ENCODE measurements at regions not wholly inside any gene's neighbourhood (a gene's known extent, or its start where the extent isn't known, plus 50 kb on each side); places are given as distances from the start of the nearest gene placed in this dataset.
A peak's percentile ranks its signal among the peaks of the same experiment; 100 is the strongest.

DNA sequence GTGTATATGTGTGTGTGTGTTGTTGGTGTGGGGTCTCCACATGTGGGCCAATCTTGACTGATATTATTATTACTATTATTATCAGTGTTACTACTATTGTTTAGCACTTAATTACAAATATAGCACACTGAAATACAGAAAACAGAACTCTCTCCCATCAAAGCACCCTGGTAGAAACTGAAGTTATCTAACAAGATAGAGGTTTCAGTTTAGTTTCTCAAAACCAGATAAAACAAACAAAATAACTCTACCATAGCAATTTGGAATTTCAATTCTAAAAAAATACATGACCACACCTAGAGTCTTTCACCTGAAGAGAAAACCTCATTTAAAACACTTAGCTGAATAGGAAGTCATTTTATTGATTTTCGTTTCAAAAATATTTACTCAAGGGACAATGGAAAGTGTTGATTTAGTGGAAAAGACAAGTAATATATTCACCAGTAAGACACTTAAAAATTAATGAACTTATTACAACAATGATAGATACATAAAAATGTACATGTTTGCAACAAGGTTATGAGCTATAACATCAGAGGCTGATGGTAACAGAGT, 252.3 kb downstream of the PDHA2 start:
- DNase-seq (ENCODE audit: low read depth) = peak; percentile 6
- TF ChIP-seq, protein P1, sequence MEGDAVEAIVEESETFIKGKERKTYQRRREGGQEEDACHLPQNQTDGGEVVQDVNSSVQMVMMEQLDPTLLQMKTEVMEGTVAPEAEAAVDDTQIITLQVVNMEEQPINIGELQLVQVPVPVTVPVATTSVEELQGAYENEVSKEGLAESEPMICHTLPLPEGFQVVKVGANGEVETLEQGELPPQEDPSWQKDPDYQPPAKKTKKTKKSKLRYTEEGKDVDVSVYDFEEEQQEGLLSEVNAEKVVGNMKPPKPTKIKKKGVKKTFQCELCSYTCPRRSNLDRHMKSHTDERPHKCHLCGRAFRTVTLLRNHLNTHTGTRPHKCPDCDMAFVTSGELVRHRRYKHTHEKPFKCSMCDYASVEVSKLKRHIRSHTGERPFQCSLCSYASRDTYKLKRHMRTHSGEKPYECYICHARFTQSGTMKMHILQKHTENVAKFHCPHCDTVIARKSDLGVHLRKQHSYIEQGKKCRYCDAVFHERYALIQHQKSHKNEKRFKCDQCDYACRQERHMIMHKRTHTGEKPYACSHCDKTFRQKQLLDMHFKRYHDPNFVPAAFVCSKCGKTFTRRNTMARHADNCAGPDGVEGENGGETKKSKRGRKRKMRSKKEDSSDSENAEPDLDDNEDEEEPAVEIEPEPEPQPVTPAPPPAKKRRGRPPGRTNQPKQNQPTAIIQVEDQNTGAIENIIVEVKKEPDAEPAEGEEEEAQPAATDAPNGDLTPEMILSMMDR (IDR thresholded peaks at IDR 0.05; ENCODE audit: insufficient read depth, low read depth, low read length, missing control alignments) = no peak

DNA sequence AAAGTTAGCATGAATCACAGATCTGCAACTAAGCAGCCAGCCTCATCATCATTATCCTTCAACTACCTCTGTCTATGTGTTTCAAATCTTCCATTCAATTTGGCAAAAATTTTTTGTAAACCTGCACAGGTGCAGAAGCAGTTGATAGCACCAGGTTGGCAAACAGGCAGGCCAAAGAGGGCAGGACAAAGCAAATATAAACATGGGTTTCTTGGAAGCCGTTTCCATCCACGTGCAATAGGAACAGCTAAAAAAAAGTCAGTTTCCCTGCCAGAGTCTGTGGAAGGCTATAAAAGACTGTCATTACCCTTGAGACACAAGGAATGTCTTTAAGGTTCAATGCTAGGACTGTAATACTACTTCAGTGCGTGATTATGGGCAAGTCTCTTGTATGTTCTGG, 253.2 kb downstream of the PDHA2 start:
- TF ChIP-seq, protein P1 (IDR thresholded peaks at IDR 0.05; ENCODE audit: insufficient read depth, low read depth, low read length, missing control alignments) = no peak
- no peak for DNase-seq (ENCODE audit: low read depth)

More for the DNA sequence above, 252.3 kb downstream of the PDHA2 start:
- no peak overlapping the region for H3K4me3 ChIP-seq (ENCODE audit: low read depth, low read length)

DNA sequence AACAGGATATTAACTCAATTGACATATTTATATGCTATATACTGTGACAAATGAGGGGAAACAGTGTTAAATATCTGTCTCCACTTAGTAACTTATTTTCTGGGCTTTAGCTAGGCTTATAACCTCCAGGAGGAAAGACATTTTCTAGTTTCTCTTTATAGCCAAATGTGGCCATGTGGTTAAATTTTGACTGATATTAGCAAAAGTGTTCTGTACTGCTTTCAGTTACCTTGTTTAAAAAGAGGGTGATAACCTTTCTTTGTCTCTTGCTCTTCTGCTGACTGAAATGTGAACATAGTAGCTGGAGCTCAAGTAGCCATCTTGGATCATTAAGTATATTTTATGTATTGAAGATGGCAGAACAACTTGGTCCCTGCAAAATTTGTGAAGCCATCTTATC, 253.7 kb downstream of the PDHA2 start:
- no peak for DNase-seq (ENCODE audit: low read depth)
- TF ChIP-seq, protein P1 (IDR thresholded peaks at IDR 0.05; ENCODE audit: insufficient read depth, low read depth, low read length, missing control alignments) = no peak
- no peak overlapping the region for H3K4me3 ChIP-seq (ENCODE audit: low read depth, low read length)

More for the DNA sequence above, 253.2 kb downstream of the PDHA2 start:
- H3K4me3 ChIP-seq (ENCODE audit: low read depth, low read length) = no peak overlapping the region

DNA sequence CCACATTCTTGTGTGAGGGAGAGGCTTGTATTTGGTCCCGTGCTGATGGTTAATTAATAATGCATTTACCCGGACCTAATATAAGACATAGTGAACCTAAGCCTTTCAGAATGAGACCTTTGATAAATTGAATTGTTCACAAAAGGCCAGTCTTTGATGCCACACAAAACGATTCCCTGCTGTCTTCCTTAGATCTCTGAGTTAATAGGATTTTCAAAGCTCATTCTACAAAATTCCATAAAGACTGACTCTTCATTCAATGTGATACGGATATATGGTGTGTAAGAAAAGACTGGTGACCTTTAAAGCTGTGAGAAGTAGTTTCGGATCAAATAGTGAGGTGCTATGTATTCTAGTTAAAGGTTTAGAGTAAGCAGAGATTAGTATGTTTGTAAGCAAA, 254.3 kb downstream of the PDHA2 start:
- no peak overlapping the region for H3K4me3 ChIP-seq (ENCODE audit: low read depth, low read length)
- TF ChIP-seq, protein P1 (IDR thresholded peaks at IDR 0.05; ENCODE audit: insufficient read depth, low read depth, low read length, missing control alignments) = no peak
- DNase-seq (ENCODE audit: low read depth) = no peak

DNA sequence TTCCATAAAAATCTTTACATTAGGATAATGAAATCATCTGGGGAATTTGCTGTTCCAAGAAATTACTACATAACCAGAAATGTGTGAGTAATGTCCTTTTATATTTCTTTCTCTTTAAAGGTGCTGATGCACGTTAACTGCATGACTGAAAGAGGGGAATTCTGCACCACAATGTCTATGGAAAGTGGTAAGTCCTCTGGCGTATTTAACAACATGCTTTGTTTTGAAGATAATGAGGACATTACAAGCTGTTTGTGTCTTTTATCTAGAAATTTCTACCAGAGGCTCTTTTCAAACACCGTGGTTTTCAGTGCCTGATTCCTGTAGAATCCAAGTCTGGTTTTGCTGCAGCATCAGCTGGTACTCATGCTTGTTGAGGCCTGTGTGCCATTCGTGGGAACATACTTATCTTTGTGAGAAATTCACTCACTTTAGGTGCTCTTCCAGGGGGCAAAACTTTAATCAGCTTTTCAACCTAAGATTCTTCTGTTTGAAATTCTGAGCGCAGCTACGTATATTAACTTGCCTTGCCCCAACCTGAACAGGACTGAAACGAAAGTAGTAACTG, 257.2 kb downstream of the PDHA2 start:
- no peak overlapping the region for H3K4me3 ChIP-seq (ENCODE audit: low read depth, low read length)
- TF ChIP-seq, protein P1 (IDR thresholded peaks at IDR 0.05; ENCODE audit: insufficient read depth, low read depth, low read length, missing control alignments) = no peak
- no peak for DNase-seq (ENCODE audit: low read depth)

DNA sequence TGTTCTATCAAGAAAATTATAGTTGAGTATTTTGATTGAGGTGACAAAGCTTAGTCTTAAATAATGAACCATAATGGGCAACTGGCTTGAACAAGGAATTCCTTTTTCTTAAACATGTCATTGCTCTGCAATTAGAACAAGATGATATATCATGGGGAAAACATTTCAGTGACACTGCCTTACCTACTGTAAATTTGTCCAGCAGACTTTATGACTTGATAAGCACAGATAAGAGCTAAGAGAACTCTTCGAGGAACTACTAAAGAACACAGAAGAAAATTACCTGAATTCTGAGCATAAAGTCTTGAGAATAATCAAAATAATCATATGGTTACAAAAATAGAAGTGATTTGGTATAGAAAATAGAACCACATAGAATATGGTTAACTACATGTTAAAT, 257.8 kb downstream of the PDHA2 start:
- no peak overlapping the region for H3K4me3 ChIP-seq (ENCODE audit: low read depth, low read length)
- TF ChIP-seq, protein P1 (IDR thresholded peaks at IDR 0.05; ENCODE audit: insufficient read depth, low read depth, low read length, missing control alignments) = no peak
- no peak for DNase-seq (ENCODE audit: low read depth)

DNA sequence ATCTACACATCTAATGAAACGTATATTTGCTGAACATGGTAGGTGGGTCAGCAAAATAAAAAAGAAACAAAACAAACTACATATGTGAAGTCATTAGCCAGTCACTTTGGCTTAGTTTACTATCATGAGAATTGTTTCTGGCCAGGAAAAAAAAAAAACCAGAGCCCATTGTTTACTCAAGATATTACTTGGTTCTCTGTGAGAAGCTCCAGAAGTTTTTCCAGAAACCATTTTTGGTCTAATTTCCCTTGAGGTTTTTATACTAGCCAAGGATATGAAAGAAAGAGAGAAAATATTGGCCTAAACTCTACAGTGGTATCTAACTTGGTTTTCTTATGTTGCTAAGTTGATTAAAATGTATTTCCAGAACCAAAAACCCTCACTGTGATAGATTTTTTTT, 259.1 kb downstream of the PDHA2 start:
- TF ChIP-seq, protein P1 (IDR thresholded peaks at IDR 0.05; ENCODE audit: insufficient read depth, low read depth, low read length, missing control alignments) = no peak
- DNase-seq (ENCODE audit: low read depth) = no peak
- H3K4me3 ChIP-seq (ENCODE audit: low read depth, low read length) = no peak overlapping the region
